ENCODE measurements at regions not wholly inside any gene's neighbourhood (a gene's known extent, or its start where the extent isn't known, plus 50 kb on each side); places are given as distances from the start of the nearest gene placed in this dataset.

GRCh38 chr22:49642331-49642730 is 185.3 kb downstream of the BRD1 start:
- no peak for DNase-seq (ENCODE audit: low read depth in 4 of 4, low spot score in 3 of 4)

- DNase-seq (ENCODE audit: low read depth in 4 of 4, low spot score in 3 of 4), result no peak
Observed at GRCh38 chr22:49641770-49642313, 185.8 kb downstream of the BRD1 start.

GRCh38 chr22:49640366-49641095 is 187.1 kb downstream of the BRD1 start:
- no peak for DNase-seq (ENCODE audit: low read depth in 4 of 4, low spot score in 3 of 4)

- DNase-seq (ENCODE audit: low read depth in 4 of 4, low spot score in 3 of 4), result no peak
Observed at GRCh38 chr22:49639956-49640355, 187.7 kb downstream of the BRD1 start.

- no peak for DNase-seq (ENCODE audit: low read depth in 4 of 4, low spot score in 3 of 4)
Observed at GRCh38 chr22:49638788-49639187, 188.9 kb downstream of the BRD1 start.

GRCh38 chr22:49638001-49638400 is 189.7 kb downstream of the BRD1 start:
- DNase-seq (ENCODE audit: low read depth in 4 of 4, low spot score in 3 of 4), result no peak

GRCh38 chr22:49637255-49637760 is 190.4 kb downstream of the BRD1 start:
- no peak for DNase-seq (ENCODE audit: low read depth in 4 of 4, low spot score in 3 of 4)

- no peak for DNase-seq (ENCODE audit: low read depth in 4 of 4, low spot score in 3 of 4)
Observed at GRCh38 chr22:49636649-49637048, 191.0 kb downstream of the BRD1 start.

- no peak for DNase-seq (ENCODE audit: low read depth in 4 of 4, low spot score in 3 of 4)
Observed at GRCh38 chr22:49636214-49636613, 191.5 kb downstream of the BRD1 start.

- no peak for DNase-seq (ENCODE audit: low read depth in 4 of 4, low spot score in 3 of 4)
Observed at GRCh38 chr22:49634006-49634772, 193.5 kb downstream of the BRD1 start.

GRCh38 chr22:49633010-49633324 is 194.7 kb downstream of the BRD1 start:
- no peak for DNase-seq (ENCODE audit: low read depth in 4 of 4, low spot score in 3 of 4)

GRCh38 chr22:49632199-49633009 is 195.3 kb downstream of the BRD1 start:
- peak; percentile 55 to 66 (median 58) for DNase-seq (ENCODE audit: low read depth in 4 of 4, low spot score in 3 of 4)

- DNase-seq (ENCODE audit: low read depth in 4 of 4, low spot score in 3 of 4), result no peak
Observed at GRCh38 chr22:49630448-49630946, 197.2 kb downstream of the BRD1 start.

GRCh38 chr22:49629586-49630447 is 197.9 kb downstream of the BRD1 start:
- no peak for DNase-seq (ENCODE audit: low read depth in 4 of 4, low spot score in 3 of 4)

- no peak for DNase-seq (ENCODE audit: low read depth in 4 of 4, low spot score in 3 of 4)
Observed at GRCh38 chr22:49629261-49629570, 198.5 kb downstream of the BRD1 start.

- DNase-seq (ENCODE audit: low read depth in 4 of 4, low spot score in 3 of 4), result peak in 1 of 4 donors; percentile 16
Observed at GRCh38 chr22:49628391-49629260, 199.0 kb downstream of the BRD1 start.

- no peak for DNase-seq (ENCODE audit: low read depth in 4 of 4, low spot score in 3 of 4)
Observed at GRCh38 chr22:49627217-49628181, 200.2 kb downstream of the BRD1 start.
